ENCODE measurements at regions not wholly inside any gene's neighbourhood (a gene's known extent, or its start where the extent isn't known, plus 50 kb on each side); places are given as distances from the start of the nearest gene placed in this dataset.
"Not testable (repeated sequence)": the region's sequence is repeated elsewhere in the genome, so short reads cannot be mapped to it uniquely, and the experiment has no call there.

GRCh38 chr22:16699326-16699725 lies 106.7 kb upstream of the CCT8L2 start (continued):
- no peak for TF ChIP-seq ZNF692 (tag by site-specific recombination; IDR thresholded peaks at IDR 0.05)
- TF ChIP-seq ZNF202 (tag by site-specific recombination; IDR thresholded peaks at IDR 0.05; ENCODE audit: borderline replicate concordance) = no peak
- no peak for TF ChIP-seq TCF7L2 (IDR thresholded peaks at IDR 0.05; ENCODE audit: borderline replicate concordance, low read depth, low read length)
- TF ChIP-seq KLF17 (tag by site-specific recombination; IDR thresholded peaks at IDR 0.05) = no peak
- no peak for TF ChIP-seq REPIN1 (tag by site-specific recombination; IDR thresholded peaks at IDR 0.05; ENCODE audit: low read depth)
- no peak for TF ChIP-seq GFI1B (tag by site-specific recombination; IDR thresholded peaks at IDR 0.05)
- no peak for TF ChIP-seq SP2 (tag by site-specific recombination; IDR thresholded peaks at IDR 0.05)
- TF ChIP-seq ZNF513 (tag by site-specific recombination; IDR thresholded peaks at IDR 0.05) = no peak

- H3K36me3 ChIP-seq (ENCODE audit: control insufficient read depth in 2 of 2, insufficient read depth in 1 of 2, low read length in 2 of 2); H3K4me1 ChIP-seq (ENCODE audit: control insufficient read depth, insufficient read depth, low read length); H3K27ac ChIP-seq (ENCODE audit: extremely low read depth, low read depth, low read length); CTCF ChIA-PET; H3K9me3 ChIP-seq (ENCODE audit: control insufficient read depth, insufficient read depth, low read depth, low read length); H3K4me3 ChIP-seq (ENCODE audit: low read depth, low read length); POLR2A ChIA-PET: not testable (repeated sequence)
Measured at GRCh38 chr22:16697492-16698044, 105.0 kb upstream of the CCT8L2 start.

- H3K4me3 ChIP-seq (ENCODE audit: low read depth, low read length); H3K4me1 ChIP-seq (ENCODE audit: control insufficient read depth, insufficient read depth, low read length); H3K27ac ChIP-seq (ENCODE audit: extremely low read depth, low read depth, low read length); H3K9me3 ChIP-seq (ENCODE audit: control insufficient read depth, insufficient read depth, low read depth, low read length); H3K36me3 ChIP-seq (ENCODE audit: control insufficient read depth in 2 of 2, insufficient read depth in 1 of 2, low read length in 2 of 2); CTCF ChIA-PET; POLR2A ChIA-PET: not testable (repeated sequence)
Measured at GRCh38 chr22:16696900-16697299, 104.3 kb upstream of the CCT8L2 start.

GRCh38 chr22:16695261-16695660 lies 102.7 kb upstream of the CCT8L2 start:
- POLR2A ChIA-PET = no interaction called here
- TF ChIP-seq ZNF138 (tag by site-specific recombination; IDR thresholded peaks at IDR 0.05; ENCODE audit: borderline replicate concordance) = no peak
- no peak for TF ChIP-seq ZNF560 (tag by site-specific recombination; IDR thresholded peaks at IDR 0.05; ENCODE audit: borderline replicate concordance)
- TF ChIP-seq ZNF398 (tag by site-specific recombination; IDR thresholded peaks at IDR 0.05) = no peak
- no peak for TF ChIP-seq ZNF280D (tag by site-specific recombination; IDR thresholded peaks at IDR 0.05)
- TF ChIP-seq ZNF18 (tag by site-specific recombination; IDR thresholded peaks at IDR 0.05) = no peak
- no peak for TF ChIP-seq ZNF488 (tag by site-specific recombination; IDR thresholded peaks at IDR 0.05)
- H3K36me3 ChIP-seq (ENCODE audit: control insufficient read depth in 2 of 2, insufficient read depth in 1 of 2, low read length in 2 of 2) = no peaks in the 10 kb centered on the region
- H3K4me3 ChIP-seq (ENCODE audit: low read depth, low read length) = no peak overlapping the region
- H3K9me3 ChIP-seq (ENCODE audit: control insufficient read depth, insufficient read depth, low read depth, low read length) = no peaks in the 10 kb centered on the region
- no peak overlapping the region for H3K27ac ChIP-seq (ENCODE audit: extremely low read depth, low read depth, low read length)
- CTCF ChIA-PET = interaction anchor here (1.0 kb wide), 1 partner anchor 12 kb away, joined by 3 read pairs; no protein-coding TSS in a partner anchor
- H3K4me1 ChIP-seq (ENCODE audit: control insufficient read depth, insufficient read depth, low read length) = no peaks in the 10 kb centered on the region

GRCh38 chr22:16693747-16694146 lies 101.1 kb upstream of the CCT8L2 start:
- H3K27ac ChIP-seq (ENCODE audit: extremely low read depth, low read depth, low read length); POLR2A ChIA-PET; H3K36me3 ChIP-seq (ENCODE audit: control insufficient read depth in 2 of 2, insufficient read depth in 1 of 2, low read length in 2 of 2); H3K4me3 ChIP-seq (ENCODE audit: low read depth, low read length); H3K9me3 ChIP-seq (ENCODE audit: control insufficient read depth, insufficient read depth, low read depth, low read length); CTCF ChIA-PET; H3K4me1 ChIP-seq (ENCODE audit: control insufficient read depth, insufficient read depth, low read length): not testable (repeated sequence)

Data from HEK293 (cell line).